ENCODE measurements at regions not wholly inside any gene's neighbourhood (a gene's known extent, or its start where the extent isn't known, plus 50 kb on each side); places are given as distances from the start of the nearest gene placed in this dataset.
A peak's percentile ranks its signal among the peaks of the same experiment; 100 is the strongest.

GRCh38 chr2:120867290-120868241 lies 131.9 kb downstream of the GLI2 start:
- TF ChIP-seq, protein P1, sequence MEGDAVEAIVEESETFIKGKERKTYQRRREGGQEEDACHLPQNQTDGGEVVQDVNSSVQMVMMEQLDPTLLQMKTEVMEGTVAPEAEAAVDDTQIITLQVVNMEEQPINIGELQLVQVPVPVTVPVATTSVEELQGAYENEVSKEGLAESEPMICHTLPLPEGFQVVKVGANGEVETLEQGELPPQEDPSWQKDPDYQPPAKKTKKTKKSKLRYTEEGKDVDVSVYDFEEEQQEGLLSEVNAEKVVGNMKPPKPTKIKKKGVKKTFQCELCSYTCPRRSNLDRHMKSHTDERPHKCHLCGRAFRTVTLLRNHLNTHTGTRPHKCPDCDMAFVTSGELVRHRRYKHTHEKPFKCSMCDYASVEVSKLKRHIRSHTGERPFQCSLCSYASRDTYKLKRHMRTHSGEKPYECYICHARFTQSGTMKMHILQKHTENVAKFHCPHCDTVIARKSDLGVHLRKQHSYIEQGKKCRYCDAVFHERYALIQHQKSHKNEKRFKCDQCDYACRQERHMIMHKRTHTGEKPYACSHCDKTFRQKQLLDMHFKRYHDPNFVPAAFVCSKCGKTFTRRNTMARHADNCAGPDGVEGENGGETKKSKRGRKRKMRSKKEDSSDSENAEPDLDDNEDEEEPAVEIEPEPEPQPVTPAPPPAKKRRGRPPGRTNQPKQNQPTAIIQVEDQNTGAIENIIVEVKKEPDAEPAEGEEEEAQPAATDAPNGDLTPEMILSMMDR (IDR thresholded peaks at IDR 0.05), result no peak
- TF ChIP-seq POLR2AphosphoS5 (IDR thresholded peaks at IDR 0.05), result peak in 2 of 3 donors; percentile 10 to 34
- 19 to 25% (median 22%) methylated on average over 29 to 54 of the region's 54 CpGs for WGBS, 5 donors
- Histone ChIP-seq H3K27me3 (peaks cover 0 to 34% (median 21%) of the 10 kb centered on the region in 3 donors), H3K4me3 (peak overlapping the region; percentile 33 to 39 (median 37)), H3K36me3 (no peaks in the 10 kb centered on the region), H3K4me1 (peaks cover 12 to 48% (median 25%) of the 10 kb centered on the region in 4 donors), H3K9me3 (no peaks in the 10 kb centered on the region), H3K27ac (peak overlapping the region; percentile 26 to 85 (median 82))
- DNase-seq, result peak; percentile 63 to 93
- intact Hi-C loops (cut with DNase I; ENCODE audit: low total_unique reads), result no loop called here

GRCh38 chr2:120868366-120868765 lies 132.7 kb downstream of the GLI2 start:
- Histone ChIP-seq H3K4me1 (peaks cover 6 to 45% (median 24%) of the 10 kb centered on the region in 4 donors), H3K9me3 (no peaks in the 10 kb centered on the region), H3K27me3 (peaks cover 0 to 34% (median 21%) of the 10 kb centered on the region in 3 donors), H3K27ac (peak overlapping the region in 4 of 5 donors; percentile 71 to 85 (median 82)), H3K4me3 (peak overlapping the region in 3 of 4 donors; percentile 33 to 38 (median 36)), H3K36me3 (no peaks in the 10 kb centered on the region)
- WGBS, 5 donors, result 76 to 86% (median 82%) methylated on average over 4 of the region's 4 CpGs
- intact Hi-C loops (cut with DNase I; ENCODE audit: low total_unique reads), result no loop called here
- TF ChIP-seq, protein P1 (IDR thresholded peaks at IDR 0.05), result no peak
- no peak for DNase-seq

- H3K27me3 ChIP-seq, result peaks cover 0 to 34% (median 21%) of the 10 kb centered on the region in 3 donors
These were observed 133.5 kb downstream of the GLI2 start for GRCh38 chr2:120869036-120869729.

More at GRCh38 chr2:120869036-120869729, 133.5 kb downstream of the GLI2 start:
- no peak overlapping the region for H3K27ac ChIP-seq
- DNase-seq, result no peak
- H3K9me3 ChIP-seq, result no peaks in the 10 kb centered on the region
- TF ChIP-seq, protein P1 (IDR thresholded peaks at IDR 0.05), result no peak
- no peak for TF ChIP-seq POLR2A (IDR thresholded peaks at IDR 0.05)
- TF ChIP-seq EP300 (IDR thresholded peaks at IDR 0.05), result no peak
- no peak for TF ChIP-seq POLR2AphosphoS5 (IDR thresholded peaks at IDR 0.05)
- H3K4me1 ChIP-seq, result peaks cover under 1 to 36% (median 20%) of the 10 kb centered on the region in 4 donors
- 64 to 84% (median 81%) methylated on average over 1 of the region's 1 CpG for WGBS, 5 donors
- no peaks in the 10 kb centered on the region for H3K36me3 ChIP-seq
- intact Hi-C loops (cut with DNase I; ENCODE audit: low total_unique reads), result no loop called here
- H3K4me3 ChIP-seq, result no peak overlapping the region

All from stomach (tissue), 8 donors.